Endodermal cell (in vitro differentiated cells): ENCODE measurements at regions not wholly inside any gene's neighbourhood (a gene's known extent, or its start where the extent isn't known, plus 50 kb on each side); places are given as distances from the start of the nearest gene placed in this dataset.
"Not testable (repeated sequence)": the region's sequence is repeated elsewhere in the genome, so short reads cannot be mapped to it uniquely, and the experiment has no call there.

Source experiments
- DNase-seq: peaks from one replicate; pipeline ENCODE4 v3.0.0-alpha.2; 2017
- H3K27ac ChIP-seq: 2 replicates; pipeline ENCODE4 v1.5.1; 2013; ENCODE audit warnings: mild to moderate bottlenecking, low read depth, low read length, moderate library complexity
- H3K27me3 ChIP-seq: 2 replicates; pipeline ENCODE4 v1.6.1; 2013; ENCODE audit warnings: mild to moderate bottlenecking, low read length, moderate library complexity; ENCODE audit not compliant: insufficient read depth, control insufficient read depth, poor library complexity, severe bottlenecking
- H3K36me3 ChIP-seq: 2 replicates; pipeline ENCODE4 v1.7.0; 2013; ENCODE audit warnings: mild to moderate bottlenecking, low read length, moderate library complexity; ENCODE audit not compliant: control insufficient read depth, insufficient read depth
- H3K4me1 ChIP-seq: one replicate; pipeline ENCODE4 v1.7.0; 2013; ENCODE audit warnings: low read length; ENCODE audit not compliant: control insufficient read depth, insufficient read depth
- H3K4me3 ChIP-seq: 2 replicates; pipeline ENCODE4 v1.5.1; 2013; ENCODE audit warnings: mild to moderate bottlenecking, low read length, moderate library complexity
- H3K9ac ChIP-seq: 2 replicates; pipeline ENCODE4 v1.6.1; 2013; ENCODE audit warnings: mild to moderate bottlenecking, low read length, moderate library complexity; ENCODE audit not compliant: poor library complexity, severe bottlenecking; ENCODE audit errors: extremely low read depth
- H3K9me3 ChIP-seq: 2 replicates; pipeline ENCODE4 v1.6.1; 2013; ENCODE audit warnings: mild to moderate bottlenecking, low read length, moderate library complexity; ENCODE audit not compliant: control insufficient read depth
- H3K27ac Mint-ChIP-seq: 2 replicates; pipeline ENCODE4 v1.8.0; 2020; ENCODE audit warnings: mixed read lengths
- H3K27me3 Mint-ChIP-seq: 2 replicates; pipeline ENCODE4 v1.8.0; 2021; ENCODE audit warnings: mild to moderate bottlenecking, mixed read lengths; ENCODE audit not compliant: insufficient read depth
- H3K36me3 Mint-ChIP-seq: 2 replicates; pipeline ENCODE4 v1.8.0; 2020; ENCODE audit warnings: low read depth, mixed read lengths
- H3K4me1 Mint-ChIP-seq: 2 replicates; pipeline ENCODE4 v1.8.0; 2020; ENCODE audit warnings: mixed read lengths
- H3K4me3 Mint-ChIP-seq: 2 replicates; pipeline ENCODE4 v1.8.0; 2020; ENCODE audit warnings: mild to moderate bottlenecking, moderate library complexity, mixed read lengths
- H3K9me3 Mint-ChIP-seq: 2 replicates; pipeline ENCODE4 v1.8.0; 2020; ENCODE audit warnings: mild to moderate bottlenecking, mixed read lengths
- CTCF ChIP-seq: fragments of 200-600 bp; sonication (generic); conservative IDR thresholded peaks from 2 replicates; pipeline ENCODE4 v1.5.0; 2021; ENCODE audit warnings: antibody characterized with exemption, mild to moderate bottlenecking
- WGBS, 2 experiments: methylation state at CpG; one replicate each; pipeline versions ENCODE4 v1.1.5 to v1.1.7; 2013; ENCODE audit warnings: missing lambda C conversion rate in 2 of 2, mixed read lengths in 1 of 2; ENCODE audit not compliant: insufficient coverage in 1 of 2, insufficient read length in 1 of 2; 5-methylcytosine and 5-hydroxymethylcytosine counted together

GRCh38 chr6:68211242-68211795 is 423.8 kb upstream of the ADGRB3 start:
- no peaks in the 10 kb centered on the region for H3K4me1 Mint-ChIP-seq
- Histone ChIP-seq H3K36me3 (no peaks in the 10 kb centered on the region), H3K9me3 (no peaks in the 10 kb centered on the region), H3K4me3 (no peak overlapping the region), H3K27me3 (no peaks in the 10 kb centered on the region), H3K27ac (no peak overlapping the region), H3K9ac (no peak overlapping the region), H3K4me1 (no peaks in the 10 kb centered on the region)
- H3K4me3 Mint-ChIP-seq: no peak overlapping the region
- TF ChIP-seq CTCF: no peak
- peaks cover 7% of the 10 kb centered on the region for H3K36me3 Mint-ChIP-seq
- WGBS, 2 experiments: 80 to 95% methylated on average over 2 of the region's 2 CpGs
- no peak for DNase-seq
- no peak overlapping the region for H3K27ac Mint-ChIP-seq
- no peaks in the 10 kb centered on the region for H3K27me3 Mint-ChIP-seq
- H3K9me3 Mint-ChIP-seq: peaks cover 34% of the 10 kb centered on the region

- not testable (repeated sequence) for H3K9me3 ChIP-seq, H3K36me3 ChIP-seq, H3K27me3 Mint-ChIP-seq, DNase-seq, H3K9ac ChIP-seq, H3K36me3 Mint-ChIP-seq, H3K4me1 ChIP-seq, H3K4me3 ChIP-seq, H3K27me3 ChIP-seq, H3K27ac Mint-ChIP-seq, H3K27ac ChIP-seq, H3K4me1 Mint-ChIP-seq, H3K4me3 Mint-ChIP-seq
- H3K9me3 Mint-ChIP-seq: peaks cover 25% of the 10 kb centered on the region
Observed at GRCh38 chr6:68207612-68208011, 427.5 kb upstream of the ADGRB3 start.

- H3K27me3 ChIP-seq: no peaks in the 10 kb centered on the region
- Mint-ChIP-seq H3K27ac (no peak overlapping the region), H3K4me1 (no peaks in the 10 kb centered on the region), H3K36me3 (peaks cover 18% of the 10 kb centered on the region), H3K27me3 (no peaks in the 10 kb centered on the region), H3K9me3 (peaks cover 42% of the 10 kb centered on the region), H3K4me3 (no peak overlapping the region)
- no peak overlapping the region for H3K27ac ChIP-seq
- H3K9ac ChIP-seq: no peak overlapping the region
- no peak overlapping the region for H3K4me3 ChIP-seq
- TF ChIP-seq CTCF: no peak
- H3K4me1 ChIP-seq: no peaks in the 10 kb centered on the region
- peaks cover 42% of the 10 kb centered on the region for H3K9me3 ChIP-seq
- H3K36me3 ChIP-seq: no peaks in the 10 kb centered on the region
- DNase-seq: no peak
Observed at GRCh38 chr6:68200929-68201328, 434.2 kb upstream of the ADGRB3 start.

- no peaks in the 10 kb centered on the region for H3K4me1 Mint-ChIP-seq
Observed at GRCh38 chr6:68197356-68197755, 437.7 kb upstream of the ADGRB3 start.

More at GRCh38 chr6:68197356-68197755, 437.7 kb upstream of the ADGRB3 start:
- Histone ChIP-seq H3K9ac (no peak overlapping the region), H3K9me3 (peaks cover 50% of the 10 kb centered on the region), H3K4me3 (peak overlapping the region; percentile 47), H3K27ac (no peak overlapping the region), H3K27me3 (no peaks in the 10 kb centered on the region), H3K36me3 (no peaks in the 10 kb centered on the region), H3K4me1 (no peaks in the 10 kb centered on the region)
- WGBS, 2 experiments: 93 to 100% methylated on average over 1 of the region's 1 CpG
- no peak for DNase-seq
- no peaks in the 10 kb centered on the region for H3K27me3 Mint-ChIP-seq
- peaks cover 59% of the 10 kb centered on the region for H3K9me3 Mint-ChIP-seq
- H3K4me3 Mint-ChIP-seq: no peak overlapping the region
- H3K27ac Mint-ChIP-seq: no peak overlapping the region
- peaks cover 28% of the 10 kb centered on the region for H3K36me3 Mint-ChIP-seq
- no peak for TF ChIP-seq CTCF
